Stimulated activated CD4-positive, alpha-beta T cell treated with anti-CD3 and anti-CD28 coated beads, Interleukin-1b, Interleukin-23, amount 100 ng/mL, for 1 hour (primary cell): ENCODE measurements at regions not wholly inside any gene's neighbourhood (a gene's known extent, or its start where the extent isn't known, plus 50 kb on each side); places are given as distances from the start of the nearest gene placed in this dataset.
"Not testable (repeated sequence)": the region's sequence is repeated elsewhere in the genome, so short reads cannot be mapped to it uniquely, and the experiment has no call there.

Source experiments
- DNase-seq, 2 donors: peaks; one replicate each; pipeline ENCODE4 v3.0.0-alpha.2; 2020; ENCODE audit warnings: low read depth in 2 of 2

GRCh38 chr10:30732671-30733070 is 103.1 kb upstream of the LYZL2 start:
- no peak for DNase-seq

DNA sequence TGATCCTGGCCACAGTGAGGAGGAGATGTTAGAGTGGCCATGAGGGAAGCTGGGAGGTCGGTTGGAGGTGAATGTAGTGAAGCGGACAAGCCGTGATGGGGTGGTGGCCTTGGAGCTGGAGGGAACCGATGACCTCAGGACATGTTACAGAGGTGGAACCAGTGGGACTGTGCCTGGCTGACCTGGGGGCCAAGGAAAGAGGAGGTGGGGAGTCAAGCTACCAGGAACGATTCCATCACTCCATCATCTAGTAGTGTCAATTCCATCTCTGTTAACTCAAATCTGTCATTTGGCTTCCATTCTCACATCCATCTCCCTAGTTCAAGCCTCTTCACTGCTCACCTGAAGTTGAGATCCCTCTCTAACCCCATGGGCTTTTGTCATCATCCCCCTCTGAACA is 102.4 kb upstream of the LYZL2 start:
- no peak for DNase-seq

DNA sequence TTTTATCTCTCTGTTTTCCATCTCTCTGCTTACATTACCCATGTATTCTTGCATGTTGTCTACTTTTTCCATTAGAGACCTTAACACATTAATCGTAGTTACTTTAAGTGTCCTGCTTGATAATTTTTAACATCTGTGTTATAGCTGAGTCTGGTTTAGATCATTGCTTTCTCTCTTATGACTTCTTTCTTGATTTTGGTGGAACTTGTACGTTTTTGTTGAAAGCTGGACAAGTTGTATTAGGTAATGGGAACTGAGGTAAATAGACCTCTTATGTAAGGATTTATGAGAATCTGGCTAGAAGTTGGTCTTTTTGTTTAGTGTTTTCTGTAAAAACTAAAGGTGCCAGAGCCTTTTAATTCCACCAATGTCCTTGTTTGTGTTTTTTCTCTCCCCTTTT is 100.8 kb upstream of the LYZL2 start:
- DNase-seq: no peak

- no peak for DNase-seq
Measured at GRCh38 chr10:30728766-30729165, 99.2 kb upstream of the LYZL2 start.

DNA sequence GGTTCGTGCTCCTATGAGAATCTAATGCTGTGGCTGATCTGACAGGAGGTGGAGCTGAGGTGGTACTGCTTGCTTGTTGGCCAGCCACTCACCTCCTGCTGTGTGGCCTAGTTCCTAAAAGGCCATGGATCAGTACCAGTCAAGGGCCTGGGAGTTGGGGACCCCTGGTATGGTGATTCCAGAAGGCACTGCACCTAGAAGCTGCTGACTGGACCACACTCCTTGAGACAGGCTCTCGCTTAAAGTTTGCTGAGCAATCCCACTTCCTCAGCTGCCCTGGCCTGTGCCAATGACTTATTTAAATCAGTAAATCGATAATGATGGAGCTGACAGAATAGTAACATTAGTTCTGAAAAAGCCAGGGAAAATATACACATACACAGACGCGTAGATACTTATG is 98.6 kb upstream of the LYZL2 start:
- DNase-seq: no peak

DNA sequence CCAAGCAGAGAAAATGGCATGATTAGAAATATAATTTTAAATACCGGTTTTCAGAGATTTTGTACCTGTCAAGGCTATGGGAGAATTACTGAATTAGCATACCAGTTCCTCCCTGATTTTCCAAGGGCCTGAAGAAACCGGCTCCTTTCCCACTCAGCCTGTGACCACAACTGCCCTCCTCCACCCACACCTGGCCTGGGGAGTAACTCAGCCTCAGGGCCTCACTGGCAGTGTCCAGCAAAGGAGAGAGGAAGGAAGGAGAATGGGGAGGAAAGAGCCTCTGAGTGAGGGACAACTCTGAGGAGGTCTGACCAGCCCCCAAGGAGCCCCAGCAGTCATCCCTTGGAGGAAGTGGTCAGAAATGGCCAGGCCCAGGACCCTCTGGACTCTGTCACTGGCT is 98.0 kb upstream of the LYZL2 start:
- DNase-seq: no peak

- peak; percentile 65 to 80 for DNase-seq
Measured at GRCh38 chr10:30726783-30727414, 97.3 kb upstream of the LYZL2 start.

DNA sequence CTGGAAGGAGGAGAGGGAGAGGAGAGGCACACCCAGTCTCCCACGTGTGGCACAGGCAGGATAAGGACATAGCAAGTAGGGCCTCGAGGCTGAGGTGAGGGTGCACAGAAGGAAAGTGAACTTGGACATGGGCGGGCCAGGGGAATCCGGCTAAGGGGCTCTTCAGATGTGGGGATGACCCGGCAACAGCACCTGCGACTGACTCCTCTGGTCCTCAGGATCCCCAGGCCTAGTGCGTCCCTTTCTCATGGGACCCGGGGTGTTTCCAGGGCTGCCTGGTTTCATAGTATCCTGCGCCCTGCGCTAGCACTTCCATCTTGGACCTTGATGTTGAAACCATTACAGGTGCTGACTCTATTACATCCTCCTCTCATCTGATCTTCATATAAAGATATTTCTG is 96.1 kb upstream of the LYZL2 start:
- no peak for DNase-seq

DNA sequence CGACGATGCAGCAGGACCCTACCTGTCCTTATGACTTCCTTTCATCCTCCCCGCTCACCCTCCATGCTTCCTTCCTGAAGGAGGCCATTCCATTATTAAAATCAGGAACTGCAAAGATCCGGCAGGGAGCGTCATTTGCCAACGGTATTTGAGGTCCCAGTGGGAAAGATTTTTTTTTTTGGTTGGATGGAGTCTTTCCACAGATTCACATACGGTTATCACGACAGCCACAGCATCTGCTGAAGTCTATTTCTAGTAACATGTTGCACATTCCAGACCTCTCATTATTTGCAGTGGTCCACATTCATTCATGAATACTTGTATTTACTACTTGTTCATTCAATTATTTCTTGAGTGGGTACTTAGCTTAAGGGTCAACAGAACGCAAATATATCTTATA is 94.7 kb upstream of the LYZL2 start:
- DNase-seq: no peak

DNA sequence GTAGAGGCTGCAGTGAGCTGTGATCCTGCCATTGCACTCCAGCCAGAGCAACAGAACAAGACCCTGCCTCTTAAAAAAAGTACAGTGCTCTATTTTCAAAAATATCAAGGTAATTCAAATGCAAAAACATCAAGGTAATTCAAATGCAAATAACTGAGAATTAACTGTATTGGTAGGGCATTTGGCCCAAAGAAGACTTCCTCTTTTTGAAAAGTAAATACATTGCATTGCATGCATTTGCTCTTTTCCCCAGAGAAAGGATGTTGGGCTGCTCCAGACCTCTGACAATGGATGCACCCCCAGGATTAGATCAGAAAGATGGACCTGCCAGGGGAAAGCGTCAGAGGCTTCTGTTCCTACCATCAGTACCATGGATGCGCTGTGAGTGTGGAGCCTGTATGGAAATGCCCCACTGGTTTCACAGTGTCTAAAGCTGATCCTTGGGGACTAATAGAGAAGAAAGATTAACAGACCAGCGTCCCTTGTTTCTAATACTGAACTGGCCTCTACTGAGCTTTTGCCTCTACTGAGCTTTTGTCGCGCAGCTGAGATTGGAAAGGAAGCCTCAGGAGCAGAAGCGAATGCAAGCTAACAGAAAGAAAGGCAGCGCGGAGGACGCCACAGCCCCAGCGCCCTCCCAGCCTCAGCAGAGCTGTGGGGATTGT is 93.5 kb upstream of the LYZL2 start:
- no peak for DNase-seq

DNA sequence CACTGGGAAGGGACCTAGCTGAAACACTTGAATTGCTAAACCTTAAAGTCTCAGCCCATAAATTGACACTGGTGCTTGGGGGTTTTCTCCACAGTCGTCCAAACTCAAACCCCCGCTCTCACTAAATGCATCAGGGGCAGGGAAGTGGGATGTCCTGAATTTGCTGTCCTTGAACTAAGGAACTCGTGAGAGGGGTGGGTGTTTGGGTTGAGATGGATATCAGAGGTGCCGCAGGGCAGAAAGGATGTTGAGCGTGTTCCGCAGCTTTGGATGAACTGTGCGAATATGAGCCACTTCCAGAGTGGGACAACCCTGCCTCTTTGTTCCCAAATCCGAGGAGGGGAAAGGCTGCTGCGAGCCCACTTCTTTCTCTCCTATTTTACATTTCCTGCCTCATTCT is 90.3 kb upstream of the LYZL2 start:
- no peak for DNase-seq

GRCh38 chr10:30709700-30710358 is 80.3 kb upstream of the LYZL2 start:
- no peak for DNase-seq

GRCh38 chr10:30709229-30709628 is 79.7 kb upstream of the LYZL2 start:
- DNase-seq: no peak

DNA sequence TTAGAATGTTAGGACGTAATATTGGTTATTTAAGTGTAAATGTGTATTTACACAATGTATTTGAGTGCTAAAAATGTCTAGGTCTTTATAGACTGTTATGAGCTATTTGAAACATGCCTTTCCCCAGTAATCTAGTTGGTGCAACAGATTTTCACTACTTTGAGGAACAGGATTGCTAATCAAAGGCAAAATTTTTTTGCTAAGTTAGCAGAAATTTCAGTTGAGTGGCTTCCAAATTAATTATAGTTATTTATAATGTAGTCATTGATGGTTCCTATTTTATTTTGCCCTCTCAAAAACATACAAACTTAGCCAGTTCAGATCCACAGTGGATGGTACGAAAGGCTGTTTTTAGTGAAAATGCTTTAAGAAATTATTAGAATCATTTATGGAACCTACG is 78.7 kb upstream of the LYZL2 start:
- no peak for DNase-seq

GRCh38 chr10:30706189-30706588 is 76.6 kb upstream of the LYZL2 start:
- not testable (repeated sequence) for DNase-seq

GRCh38 chr10:30705625-30706149 is 76.1 kb upstream of the LYZL2 start:
- DNase-seq: no peak

DNA sequence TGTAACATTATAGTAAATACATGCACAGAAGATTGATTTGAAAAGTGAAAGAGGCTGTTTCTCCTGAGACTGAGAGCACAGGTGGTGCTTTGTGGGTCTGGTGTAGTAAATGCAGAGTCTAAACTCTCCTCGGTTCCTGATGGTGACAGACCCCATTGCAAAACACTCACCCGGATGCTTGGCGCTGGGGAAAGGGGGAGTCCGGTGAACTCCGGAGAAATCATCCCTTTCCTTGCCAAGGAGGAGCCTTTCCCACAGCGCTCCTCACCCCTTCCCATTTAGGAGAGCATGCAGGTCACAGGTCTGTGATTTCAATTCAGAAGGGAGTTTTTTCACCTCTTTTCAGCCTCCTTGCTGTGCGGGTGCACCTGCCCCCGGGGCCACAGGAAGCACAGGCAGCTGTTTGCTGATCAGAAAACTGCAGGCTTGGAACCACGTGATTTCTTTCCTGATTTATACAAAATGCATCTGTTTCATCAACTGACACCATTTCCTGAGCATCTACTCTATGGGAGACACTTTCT is 75.6 kb upstream of the LYZL2 start:
- no peak for DNase-seq

GRCh38 chr10:30704601-30705100 is 75.1 kb upstream of the LYZL2 start:
- DNase-seq: not testable (repeated sequence)

DNA sequence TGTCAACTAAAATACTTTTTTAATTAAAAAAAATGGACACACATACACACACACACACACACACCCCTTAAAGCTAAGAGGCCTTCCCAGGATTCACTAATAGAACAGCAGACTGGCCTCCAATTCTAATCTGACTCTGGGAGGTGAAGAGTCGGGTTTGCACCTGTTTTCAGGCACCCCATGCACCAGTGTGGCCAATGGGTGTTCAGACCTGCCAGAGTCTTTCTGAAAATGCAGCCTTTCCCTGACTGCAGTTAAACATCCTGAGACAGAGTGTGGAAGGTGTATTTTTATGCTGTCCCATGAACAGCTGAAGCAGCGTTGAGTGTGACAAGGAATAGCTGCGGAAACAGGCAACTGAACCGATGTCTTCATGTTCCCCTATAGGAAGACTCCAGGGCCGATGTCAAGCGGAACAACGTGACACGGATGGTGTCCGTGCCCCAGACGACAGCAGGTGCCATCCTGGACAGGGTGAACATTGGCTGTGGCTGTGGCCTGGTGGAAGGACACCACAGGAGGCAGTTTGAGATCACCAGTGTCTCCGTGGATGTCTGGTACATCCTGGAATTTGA is 74.6 kb upstream of the LYZL2 start:
- no peak for DNase-seq

- DNase-seq: not testable (repeated sequence)
Measured at GRCh38 chr10:30703446-30703845, 73.9 kb upstream of the LYZL2 start.

DNA sequence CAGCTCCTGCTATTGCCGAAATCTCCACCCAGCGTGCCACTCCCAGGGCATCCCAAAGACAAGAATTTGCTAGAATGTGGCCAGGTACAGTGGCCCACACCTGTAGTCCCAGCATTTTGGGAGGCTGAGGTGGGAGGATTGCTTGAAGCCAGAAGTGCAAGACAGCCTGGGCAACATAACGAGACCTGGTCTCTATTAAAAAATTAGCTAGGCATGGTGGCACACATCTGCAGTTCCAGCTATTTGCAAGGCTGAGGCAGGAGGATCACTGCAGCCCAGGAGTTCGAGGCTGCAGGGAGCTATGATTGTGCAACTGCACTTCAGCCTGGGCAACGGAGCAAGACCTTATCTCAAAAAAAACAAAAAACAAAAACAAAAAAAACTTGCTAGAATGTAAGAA is 73.3 kb upstream of the LYZL2 start:
- DNase-seq: no peak

- DNase-seq: no peak
Measured at GRCh38 chr10:30701451-30702173, 72.1 kb upstream of the LYZL2 start.
